NCI-H510A treated with DMSO at 0.1 percent for 48 hours (cell line): ENCODE measurements at regions not wholly inside any gene's neighbourhood (a gene's known extent, or its start where the extent isn't known, plus 50 kb on each side); places are given as distances from the start of the nearest gene placed in this dataset.

ENCODE experiments used
- DNase-seq: peaks from one replicate; lab custom pipeline; 2025; lab: John Stamatoyannopoulos, UW

- DNase-seq = no peak
Measured at GRCh38 chr2:226431288-226431948, 368.2 kb downstream of the IRS1 start.

GRCh38 chr2:226429476-226429875 is 370.1 kb downstream of the IRS1 start:
- DNase-seq = no peak

- DNase-seq = no peak
Measured at GRCh38 chr2:226427538-226428307, 371.9 kb downstream of the IRS1 start.

- no peak for DNase-seq
Measured at GRCh38 chr2:226426292-226426736, 373.3 kb downstream of the IRS1 start.

- DNase-seq = no peak
Measured at GRCh38 chr2:226424971-226425370, 374.6 kb downstream of the IRS1 start.

GRCh38 chr2:226423498-226423960 is 376.1 kb downstream of the IRS1 start:
- no peak for DNase-seq

GRCh38 chr2:226420646-226421045 is 379.0 kb downstream of the IRS1 start:
- DNase-seq = no peak

GRCh38 chr2:226418521-226418920 is 381.1 kb downstream of the IRS1 start:
- no peak for DNase-seq

- no peak for DNase-seq
Measured at GRCh38 chr2:226414335-226414734, 385.3 kb downstream of the IRS1 start.

GRCh38 chr2:226413498-226414130 is 386.0 kb downstream of the IRS1 start:
- no peak for DNase-seq

GRCh38 chr2:226411727-226412360 is 387.8 kb downstream of the IRS1 start:
- DNase-seq = no peak

GRCh38 chr2:226411205-226411604 is 388.4 kb downstream of the IRS1 start:
- no peak for DNase-seq

GRCh38 chr2:226410247-226410835 is 389.3 kb downstream of the IRS1 start:
- DNase-seq = no peak

GRCh38 chr2:226409134-226409533 is 390.5 kb downstream of the IRS1 start:
- no peak for DNase-seq

GRCh38 chr2:226408141-226408540 is 391.5 kb downstream of the IRS1 start:
- no peak for DNase-seq

GRCh38 chr2:226407135-226407534 is 392.5 kb downstream of the IRS1 start:
- no peak for DNase-seq

- no peak for DNase-seq
Measured at GRCh38 chr2:226405465-226405864, 394.2 kb downstream of the IRS1 start.

GRCh38 chr2:226403369-226403768 is 396.3 kb downstream of the IRS1 start:
- DNase-seq = no peak

- no peak for DNase-seq
Measured at GRCh38 chr2:226399006-226399405, 400.6 kb downstream of the IRS1 start.

- DNase-seq = no peak
Measured at GRCh38 chr2:226398580-226398979, 401.0 kb downstream of the IRS1 start.

GRCh38 chr2:226396541-226396940 is 403.1 kb downstream of the IRS1 start:
- no peak for DNase-seq

GRCh38 chr2:226387499-226387942 is 412.1 kb downstream of the IRS1 start:
- DNase-seq = no peak
